ENCODE measurements at regions not wholly inside any gene's neighbourhood (a gene's known extent, or its start where the extent isn't known, plus 50 kb on each side); places are given as distances from the start of the nearest gene placed in this dataset.

DNA sequence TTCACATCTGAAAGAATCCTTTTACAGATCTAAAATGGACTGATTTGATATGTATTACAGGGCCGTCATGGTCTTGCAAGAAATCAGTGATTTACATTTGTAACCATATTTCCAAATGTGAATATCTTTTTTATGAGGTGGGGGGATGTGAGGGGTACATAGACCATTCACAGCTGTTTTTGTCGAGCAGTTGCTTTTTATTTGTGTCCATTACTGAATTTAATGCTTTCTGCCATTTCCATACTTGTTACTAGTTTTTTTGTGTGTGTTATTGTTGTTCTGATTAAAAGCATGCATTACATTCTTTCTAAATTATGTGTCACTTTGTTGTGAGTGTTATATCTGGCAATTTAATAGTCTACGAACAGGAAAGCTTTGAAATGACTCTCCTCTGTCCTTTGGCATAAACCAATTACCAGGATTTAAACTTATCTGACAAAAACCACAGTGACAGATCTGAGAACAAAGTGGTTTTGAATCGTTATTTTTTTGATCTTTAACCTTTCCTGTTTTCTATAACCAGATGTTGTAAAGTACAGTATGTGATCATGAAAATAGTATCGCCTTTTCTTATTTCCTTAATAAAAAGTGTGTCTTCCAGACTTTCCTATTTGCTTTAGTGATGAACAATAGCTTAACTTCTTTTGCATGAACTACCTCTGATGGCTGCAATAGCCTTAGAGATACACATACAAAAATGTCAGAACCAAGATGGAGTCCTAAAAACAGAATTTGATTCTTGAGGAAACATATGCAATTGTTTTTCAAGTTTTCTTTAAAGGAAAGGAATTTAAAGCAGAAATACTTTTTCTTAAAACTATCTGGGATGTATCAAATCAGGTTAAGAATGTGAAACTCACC, 354.2 kb upstream of the ACVR2A start:
- ATAC-seq = peak; percentile 59
- peak overlapping the region; percentile 68 for H3K27ac Mint-ChIP-seq

DNA sequence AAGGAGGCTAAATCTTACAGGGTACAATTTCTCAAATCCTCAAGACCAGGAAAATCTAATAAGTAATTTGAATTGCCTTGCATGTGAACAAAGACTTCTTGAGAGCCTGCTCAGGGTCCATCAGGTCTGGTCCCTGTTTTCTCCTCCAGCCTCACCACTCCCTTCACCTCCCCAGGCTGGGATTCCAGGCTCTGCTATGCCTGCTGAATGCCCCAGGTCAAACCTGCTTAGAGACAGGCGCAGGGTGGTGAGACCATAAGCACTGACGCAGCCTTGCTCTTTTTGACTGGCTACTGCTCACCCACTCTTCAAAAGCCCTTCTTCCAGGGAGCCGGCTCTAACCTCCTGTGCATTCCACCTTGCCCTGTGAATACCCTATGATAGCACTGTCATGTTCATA, 356.4 kb upstream of the ACVR2A start:
- no peak for ATAC-seq
- Mint-ChIP-seq H3K36me3 (ENCODE audit: low read depth) (no peaks in the 10 kb centered on the region), H3K27ac (peak overlapping the region; percentile 71), H3K27me3 (no peaks in the 10 kb centered on the region), H3K4me3 (no peak overlapping the region), H3K4me1 (peaks cover 19% of the 10 kb centered on the region)
- no peaks in the 10 kb centered on the region for H3K9me3 ChIP-seq (ENCODE audit: control insufficient read depth, low read length, poor library complexity, severe bottlenecking)
- no peak for DNase-seq

More for the DNA sequence above, 354.2 kb upstream of the ACVR2A start:
- Mint-ChIP-seq H3K4me3 (peak overlapping the region; percentile 62), H3K4me1 (peaks cover 22% of the 10 kb centered on the region), H3K36me3 (ENCODE audit: low read depth) (no peaks in the 10 kb centered on the region), H3K27me3 (no peaks in the 10 kb centered on the region)
- no peak for DNase-seq
- no peaks in the 10 kb centered on the region for H3K9me3 ChIP-seq (ENCODE audit: control insufficient read depth, low read length, poor library complexity, severe bottlenecking)

DNA sequence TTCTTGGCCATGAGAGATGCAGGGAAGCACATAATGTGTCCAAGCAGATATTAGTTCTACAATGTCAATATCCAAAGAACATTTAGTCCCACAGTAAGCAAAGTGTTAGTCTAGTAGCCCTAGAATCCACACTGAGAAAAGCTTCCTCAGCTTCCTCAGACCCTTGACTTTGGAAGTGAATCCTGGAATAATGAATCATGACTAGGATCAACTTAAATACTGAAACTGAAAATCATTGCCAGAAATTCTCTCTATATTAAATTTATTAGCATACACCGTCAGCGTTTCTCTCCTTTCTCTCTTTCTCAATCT, 356.9 kb upstream of the ACVR2A start:
- no peaks in the 10 kb centered on the region for H3K9me3 ChIP-seq (ENCODE audit: control insufficient read depth, low read length, poor library complexity, severe bottlenecking)
- no peaks in the 10 kb centered on the region for H3K27me3 Mint-ChIP-seq
- peak overlapping the region; percentile 71 for H3K27ac Mint-ChIP-seq
- peaks cover 18% of the 10 kb centered on the region for H3K4me1 Mint-ChIP-seq
- no peak for DNase-seq
- H3K4me3 Mint-ChIP-seq = no peak overlapping the region
- no peak for ATAC-seq
- H3K36me3 Mint-ChIP-seq (ENCODE audit: low read depth) = no peaks in the 10 kb centered on the region

DNA sequence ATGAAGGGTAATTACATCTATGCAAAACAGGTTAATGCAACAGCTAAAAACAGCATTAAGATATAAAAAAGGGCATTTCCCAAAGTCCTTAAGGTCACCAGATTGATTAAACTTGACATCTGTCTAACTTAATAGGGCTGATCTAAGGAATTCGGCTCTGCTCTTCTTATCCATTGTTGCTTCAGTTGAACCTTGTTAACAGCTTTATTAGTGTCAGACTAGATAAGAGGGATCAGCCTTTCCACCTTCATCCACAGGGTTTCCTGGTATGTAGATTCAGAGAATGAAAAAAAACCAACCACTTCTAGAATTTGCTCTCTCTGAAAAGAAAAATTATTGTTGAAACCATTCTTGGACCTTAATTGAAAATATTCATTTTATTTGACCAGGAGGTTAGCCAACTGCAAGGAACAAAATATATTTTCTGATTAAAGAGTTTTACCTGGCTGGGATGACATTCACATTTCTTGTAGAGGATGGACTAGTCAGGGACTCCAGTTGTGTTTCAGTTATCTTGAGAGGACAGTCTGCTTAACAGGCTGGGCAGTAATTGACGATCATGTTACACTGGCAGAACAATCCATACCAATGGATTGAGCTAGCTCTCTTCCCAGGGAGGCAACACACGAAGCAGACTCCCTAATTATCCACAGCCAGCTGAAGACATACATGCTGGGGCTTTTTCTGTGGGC, 357.4 kb upstream of the ACVR2A start:
- H3K9me3 ChIP-seq (ENCODE audit: control insufficient read depth, low read length, poor library complexity, severe bottlenecking) = no peaks in the 10 kb centered on the region
- Mint-ChIP-seq H3K27ac (no peak overlapping the region), H3K4me3 (no peak overlapping the region), H3K36me3 (ENCODE audit: low read depth) (no peaks in the 10 kb centered on the region), H3K4me1 (peaks cover 18% of the 10 kb centered on the region), H3K27me3 (no peaks in the 10 kb centered on the region)
- no peak for ATAC-seq
- no peak for DNase-seq

DNA sequence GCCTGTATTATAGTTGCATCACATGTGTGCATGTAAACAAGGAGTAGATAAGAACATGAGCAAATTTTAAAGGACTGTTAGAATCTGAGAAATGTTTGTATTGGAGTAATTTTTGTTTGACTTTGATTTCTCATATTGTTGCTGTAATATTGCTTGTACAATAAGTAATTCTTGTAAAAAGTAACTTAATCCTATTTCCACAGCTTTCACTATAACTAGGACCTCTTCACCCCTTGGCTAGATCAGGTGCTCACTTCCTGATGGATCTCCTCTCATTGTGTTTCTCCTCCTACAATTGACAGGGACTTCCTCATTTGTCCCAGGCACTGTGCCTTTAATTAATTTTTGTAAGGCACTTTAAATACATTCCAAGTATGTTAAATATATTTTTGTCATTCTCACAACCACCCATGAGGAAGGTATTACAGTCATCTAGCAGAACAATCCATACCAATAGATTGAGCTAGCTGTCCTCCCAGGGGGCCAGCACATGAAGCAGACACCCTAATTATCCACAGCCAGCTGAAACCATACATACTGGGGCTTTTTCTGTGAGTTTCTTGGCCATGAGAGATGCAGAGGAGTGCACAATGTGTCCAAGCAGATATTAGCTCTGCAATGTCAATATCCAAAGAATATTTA, 359.5 kb upstream of the ACVR2A start:
- peak overlapping the region; percentile 14 for H3K27ac Mint-ChIP-seq
- DNase-seq (no peak), ATAC-seq (no peak)
- no peaks in the 10 kb centered on the region for H3K9me3 ChIP-seq (ENCODE audit: control insufficient read depth, low read length, poor library complexity, severe bottlenecking)
- H3K4me3 Mint-ChIP-seq = no peak overlapping the region
- no peaks in the 10 kb centered on the region for H3K36me3 Mint-ChIP-seq (ENCODE audit: low read depth)
- H3K27me3 Mint-ChIP-seq = no peaks in the 10 kb centered on the region
- peaks cover 6% of the 10 kb centered on the region for H3K4me1 Mint-ChIP-seq

DNA sequence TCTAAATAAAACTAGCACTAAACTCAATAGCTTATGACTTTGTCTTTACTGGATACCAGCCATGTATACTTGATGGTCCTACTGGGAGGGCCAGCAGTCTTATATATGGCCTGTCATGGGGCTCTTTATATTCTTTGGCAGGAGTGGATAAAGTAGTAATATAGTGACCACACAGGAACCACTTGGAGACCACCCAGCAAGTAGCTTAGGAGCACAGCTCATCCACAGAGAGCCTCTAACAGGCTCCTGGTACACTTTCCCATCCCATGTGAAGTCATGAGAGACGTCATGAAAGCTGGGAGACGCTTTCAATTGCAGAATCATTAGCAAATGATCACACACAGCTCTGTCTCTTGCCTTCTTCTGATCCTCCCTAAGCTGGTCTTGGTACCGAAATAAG, 360.9 kb upstream of the ACVR2A start:
- Mint-ChIP-seq H3K27ac (no peak overlapping the region), H3K4me1 (no peaks in the 10 kb centered on the region), H3K4me3 (no peak overlapping the region), H3K27me3 (no peaks in the 10 kb centered on the region), H3K36me3 (ENCODE audit: low read depth) (no peaks in the 10 kb centered on the region)
- no peaks in the 10 kb centered on the region for H3K9me3 ChIP-seq (ENCODE audit: control insufficient read depth, low read length, poor library complexity, severe bottlenecking)
- DNase-seq (no peak), ATAC-seq (no peak)

DNA sequence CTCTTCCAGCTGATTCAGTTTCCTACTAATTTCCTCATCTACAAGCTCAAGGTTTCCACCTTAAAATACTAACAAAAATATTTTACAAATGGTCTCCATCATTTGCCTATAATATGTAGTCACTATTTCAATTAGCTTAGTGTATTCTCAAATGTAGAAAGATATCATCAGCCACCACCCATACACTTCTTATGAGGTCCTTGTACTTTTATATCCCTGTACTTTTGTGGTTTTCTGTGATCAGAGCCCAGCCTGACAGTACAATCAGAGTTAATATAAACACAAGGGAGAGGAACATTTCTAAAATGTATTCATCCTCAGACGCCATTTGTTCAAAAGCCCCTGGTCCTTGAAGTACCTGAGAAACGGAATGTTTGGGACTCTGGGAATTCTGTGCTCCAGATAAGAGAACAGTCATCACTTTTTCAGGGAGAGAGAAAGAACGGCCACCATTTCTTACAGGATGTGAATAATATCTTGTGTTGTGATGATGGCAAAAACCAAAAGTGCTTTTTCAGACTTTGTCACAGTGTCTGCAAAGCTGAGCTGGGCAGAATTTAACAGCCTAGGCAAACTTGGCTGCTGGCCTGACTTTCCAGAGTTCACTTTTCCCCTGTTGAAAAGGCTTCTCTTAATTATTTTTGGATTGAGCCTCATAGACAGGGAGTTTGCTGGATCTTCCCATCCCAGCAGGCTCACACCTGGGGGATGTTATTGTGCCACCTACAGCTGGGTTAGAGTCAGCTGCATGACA, 361.7 kb upstream of the ACVR2A start:
- Mint-ChIP-seq H3K4me1 (no peaks in the 10 kb centered on the region), H3K4me3 (no peak overlapping the region), H3K27me3 (no peaks in the 10 kb centered on the region), H3K27ac (no peak overlapping the region), H3K36me3 (ENCODE audit: low read depth) (no peaks in the 10 kb centered on the region)
- no peaks in the 10 kb centered on the region for H3K9me3 ChIP-seq (ENCODE audit: control insufficient read depth, low read length, poor library complexity, severe bottlenecking)
- DNase-seq (no peak), ATAC-seq (no peak)

DNA sequence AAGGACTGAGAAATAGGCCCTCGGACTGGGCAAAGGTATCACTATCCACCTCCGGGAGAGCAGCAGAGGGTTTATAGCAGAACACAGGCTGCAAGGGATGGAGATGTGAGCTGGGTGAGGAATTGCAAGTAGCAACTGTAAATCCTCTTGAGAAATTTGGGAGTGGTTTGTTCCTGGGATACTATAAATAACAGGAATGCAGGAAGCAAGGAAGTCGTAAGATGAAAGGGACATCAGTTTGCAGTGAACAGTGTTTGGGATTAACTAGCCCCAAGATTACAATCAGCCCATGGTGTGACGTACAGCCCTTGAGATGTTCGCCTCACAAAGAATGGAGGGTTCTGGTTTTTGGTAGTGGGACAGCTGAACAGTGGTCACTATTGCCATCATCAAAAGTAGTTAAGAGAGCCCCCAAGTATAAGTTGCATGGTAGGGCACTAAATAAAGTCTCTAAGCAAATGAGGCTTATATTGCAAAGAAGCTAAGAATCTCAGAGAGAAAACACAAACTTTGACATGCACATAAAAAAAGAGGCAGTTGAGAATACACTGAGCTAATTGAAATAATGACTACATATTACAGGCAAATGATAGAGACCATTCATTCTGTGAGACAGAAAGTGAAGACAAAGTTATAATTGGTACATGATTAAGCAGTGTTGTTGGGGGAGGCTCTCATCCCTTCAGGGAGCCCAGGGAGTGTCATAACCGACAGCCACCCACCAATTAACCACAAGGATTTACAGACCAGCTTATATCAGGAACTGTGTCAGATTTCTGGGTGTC, 362.5 kb upstream of the ACVR2A start:
- no peak for ATAC-seq
- H3K4me1 Mint-ChIP-seq = no peaks in the 10 kb centered on the region
- H3K9me3 ChIP-seq (ENCODE audit: control insufficient read depth, low read length, poor library complexity, severe bottlenecking) = no peaks in the 10 kb centered on the region
- H3K27me3 Mint-ChIP-seq = no peaks in the 10 kb centered on the region
- no peak for DNase-seq
- no peak overlapping the region for H3K27ac Mint-ChIP-seq
- no peak overlapping the region for H3K4me3 Mint-ChIP-seq
- H3K36me3 Mint-ChIP-seq (ENCODE audit: low read depth) = no peaks in the 10 kb centered on the region

DNA sequence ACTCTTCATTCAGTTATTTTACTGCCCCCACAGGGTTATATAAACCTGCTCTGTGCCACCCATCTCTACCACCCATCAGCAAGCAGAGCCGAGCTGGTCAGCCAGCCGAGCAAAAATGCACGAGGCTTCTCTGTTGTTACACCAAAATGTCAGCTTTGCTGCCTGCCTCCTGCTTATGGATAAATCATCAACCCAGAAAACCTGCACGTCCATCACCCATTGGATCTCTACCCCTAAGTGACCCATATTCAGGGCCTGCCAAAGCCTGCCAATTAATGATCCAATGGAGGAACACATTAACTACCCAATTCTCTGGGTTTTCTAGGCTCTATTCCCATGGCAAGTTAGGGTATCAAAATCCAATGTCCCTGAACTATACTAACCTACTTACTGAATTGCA, 365.5 kb upstream of the ACVR2A start:
- DNase-seq (no peak), ATAC-seq (no peak)
- no peaks in the 10 kb centered on the region for H3K9me3 ChIP-seq (ENCODE audit: control insufficient read depth, low read length, poor library complexity, severe bottlenecking)
- Mint-ChIP-seq H3K4me1 (no peaks in the 10 kb centered on the region), H3K4me3 (no peak overlapping the region), H3K27ac (no peak overlapping the region), H3K36me3 (ENCODE audit: low read depth) (no peaks in the 10 kb centered on the region), H3K27me3 (no peaks in the 10 kb centered on the region)

DNA sequence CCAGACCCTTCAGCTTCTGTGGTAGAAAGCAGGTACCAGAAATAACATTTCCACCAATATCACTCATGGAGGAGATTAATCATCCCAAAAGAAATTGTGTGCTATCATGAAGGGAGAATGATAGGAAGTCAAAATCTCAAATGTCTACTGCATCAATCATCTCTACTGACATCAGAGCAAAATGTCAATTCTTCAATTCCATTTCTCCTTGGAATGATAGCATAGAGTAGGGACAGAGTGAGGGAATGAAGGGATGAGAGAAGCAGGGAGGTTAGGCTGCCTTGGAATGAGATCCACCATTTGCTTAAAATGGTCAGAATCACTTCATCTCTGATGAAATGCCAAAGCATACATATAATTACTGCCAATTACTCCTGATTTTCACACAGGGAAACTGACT, 371.8 kb upstream of the ACVR2A start:
- Mint-ChIP-seq H3K4me3 (no peak overlapping the region), H3K4me1 (no peaks in the 10 kb centered on the region), H3K36me3 (ENCODE audit: low read depth) (no peaks in the 10 kb centered on the region), H3K27ac (no peak overlapping the region), H3K27me3 (no peaks in the 10 kb centered on the region)
- DNase-seq (no peak), ATAC-seq (no peak)
- H3K9me3 ChIP-seq (ENCODE audit: control insufficient read depth, low read length, poor library complexity, severe bottlenecking) = no peaks in the 10 kb centered on the region

DNA sequence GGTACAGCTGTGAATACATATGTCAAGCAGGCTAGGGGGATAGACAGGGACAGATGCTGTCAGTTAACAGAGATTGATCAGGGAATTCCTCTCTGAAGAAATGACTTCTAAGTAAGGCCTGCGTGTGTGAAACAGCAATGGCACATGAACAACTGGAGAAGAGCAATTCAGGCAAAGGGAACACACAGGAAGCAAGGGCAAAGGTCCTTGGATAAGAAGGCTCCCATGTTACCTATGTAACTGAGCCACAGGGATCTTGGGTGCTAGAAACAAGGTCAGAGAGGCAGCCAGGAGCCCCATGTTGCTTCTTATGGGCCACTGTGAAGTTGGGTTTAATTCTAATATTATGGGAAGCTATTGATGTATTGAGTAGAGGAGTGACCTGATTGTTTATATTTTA, 373.7 kb upstream of the ACVR2A start:
- H3K27me3 Mint-ChIP-seq = no peaks in the 10 kb centered on the region
- ATAC-seq (no peak), DNase-seq (no peak)
- no peaks in the 10 kb centered on the region for H3K9me3 ChIP-seq (ENCODE audit: control insufficient read depth, low read length, poor library complexity, severe bottlenecking)
- no peak overlapping the region for H3K27ac Mint-ChIP-seq
- no peak overlapping the region for H3K4me3 Mint-ChIP-seq
- no peaks in the 10 kb centered on the region for H3K36me3 Mint-ChIP-seq (ENCODE audit: low read depth)
- no peaks in the 10 kb centered on the region for H3K4me1 Mint-ChIP-seq

DNA sequence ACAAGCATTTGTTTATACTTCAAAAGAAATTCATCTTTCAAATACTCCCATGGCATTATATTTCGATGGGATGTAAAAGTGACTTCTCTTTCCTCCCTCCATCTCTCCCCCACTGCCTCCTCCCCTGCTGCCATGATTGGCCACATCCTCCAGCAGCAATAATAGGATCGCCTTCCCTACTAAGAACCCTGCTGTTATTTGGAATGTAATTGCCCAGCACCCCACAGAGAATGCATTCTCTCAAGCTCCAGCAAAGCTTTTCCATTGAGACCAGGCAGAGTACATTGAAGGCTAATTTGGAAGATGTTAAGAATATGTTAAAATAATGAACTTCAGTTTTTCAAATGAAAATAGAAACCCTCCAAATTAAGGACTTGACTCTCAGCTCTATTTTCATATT, 375.4 kb upstream of the ACVR2A start:
- Mint-ChIP-seq H3K36me3 (ENCODE audit: low read depth) (peaks cover under 1% of the 10 kb centered on the region), H3K4me3 (no peak overlapping the region), H3K27ac (no peak overlapping the region), H3K4me1 (no peaks in the 10 kb centered on the region), H3K27me3 (no peaks in the 10 kb centered on the region)
- DNase-seq (no peak), ATAC-seq (no peak)
- H3K9me3 ChIP-seq (ENCODE audit: control insufficient read depth, low read length, poor library complexity, severe bottlenecking) = no peaks in the 10 kb centered on the region
